Stimulated activated CD8-positive, alpha-beta memory T cell treated with anti-CD3 and anti-CD28 coated beads, Interleukin-2, amount 100 ng/mL, for 48 hours (primary cell): ENCODE measurements at regions not wholly inside any gene's neighbourhood (a gene's known extent, or its start where the extent isn't known, plus 50 kb on each side); places are given as distances from the start of the nearest gene placed in this dataset.
"Not testable (repeated sequence)": the region's sequence is repeated elsewhere in the genome, so short reads cannot be mapped to it uniquely, and the experiment has no call there.

Source experiments
- DNase-seq, 2 donors: peaks; one replicate each; pipeline ENCODE4 v3.0.0-alpha.2; 2020; ENCODE audit warnings: low read depth in 2 of 2

GRCh38 chr1:195218428-195219212 is 1389.6 kb downstream of the KCNT2 start:
- no peak for DNase-seq

DNA sequence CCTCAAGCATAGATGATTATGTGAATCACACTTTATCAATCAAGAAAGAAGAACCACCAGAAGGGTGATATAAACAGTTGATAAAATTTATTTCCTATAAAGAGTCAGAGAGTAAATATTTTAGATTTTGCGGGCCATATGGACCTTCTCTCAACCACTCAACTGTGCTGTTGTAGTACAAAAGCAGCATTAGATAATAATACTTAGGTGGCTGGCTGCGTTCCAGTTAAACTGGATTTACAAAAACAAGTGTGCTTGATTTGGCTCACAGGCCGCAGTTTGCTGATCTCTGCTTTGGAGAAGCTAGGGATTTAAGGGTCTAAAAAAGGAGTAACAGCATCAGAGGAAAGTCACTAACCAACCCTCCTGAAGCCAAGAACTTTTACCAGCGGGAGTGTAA is 1406.0 kb downstream of the KCNT2 start:
- DNase-seq, result no peak

- DNase-seq, result no peak
These were observed 1407.5 kb downstream of the KCNT2 start for GRCh38 chr1:195200772-195201171.

- no peak for DNase-seq
These were observed 1411.1 kb downstream of the KCNT2 start for GRCh38 chr1:195197116-195197515.

GRCh38 chr1:195195423-195196057 is 1412.7 kb downstream of the KCNT2 start:
- DNase-seq, result no peak

- no peak for DNase-seq
These were observed 1415.1 kb downstream of the KCNT2 start for GRCh38 chr1:195193134-195193533.

GRCh38 chr1:195188821-195189220 is 1419.4 kb downstream of the KCNT2 start:
- no peak for DNase-seq

DNA sequence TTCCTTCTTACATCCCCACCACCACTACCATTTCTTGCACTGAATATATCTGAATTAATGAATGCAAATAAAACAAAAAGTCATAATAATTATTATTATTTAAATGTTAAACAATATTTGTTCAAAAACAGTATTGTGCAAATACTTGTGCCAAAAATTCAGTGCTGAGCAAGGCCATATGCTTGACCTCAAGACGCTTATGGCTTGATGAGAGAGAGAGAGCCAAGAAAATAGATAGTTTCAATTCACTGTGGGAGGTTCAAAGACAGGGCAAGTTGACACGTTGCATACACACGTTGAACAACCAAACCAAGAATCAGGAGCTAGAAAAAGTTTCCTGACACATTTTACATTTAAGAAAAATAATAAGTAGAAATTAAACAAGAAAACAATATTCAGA is 1421.7 kb downstream of the KCNT2 start:
- DNase-seq, result no peak

GRCh38 chr1:195185736-195186135 is 1422.5 kb downstream of the KCNT2 start:
- no peak for DNase-seq

DNA sequence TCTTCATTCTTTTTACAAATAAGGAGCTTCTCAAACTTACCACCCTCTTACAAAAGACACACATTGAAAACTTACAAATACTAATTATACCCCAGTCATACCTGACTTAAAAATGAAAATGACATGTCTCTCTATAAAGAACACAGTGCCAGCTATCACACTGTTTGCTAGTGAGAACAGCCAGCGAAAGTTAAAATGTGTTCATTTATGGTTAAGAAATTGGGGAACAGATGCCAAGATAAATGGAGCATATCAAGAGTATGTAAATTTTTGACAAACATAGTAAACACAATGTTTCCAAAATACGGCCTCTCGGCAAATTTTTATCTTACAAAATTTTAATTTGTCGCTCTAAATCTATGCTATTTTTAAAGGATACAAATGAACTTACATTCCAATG is 1422.9 kb downstream of the KCNT2 start:
- no peak for DNase-seq

GRCh38 chr1:195173753-195174152 is 1434.5 kb downstream of the KCNT2 start:
- no peak for DNase-seq

- not testable (repeated sequence) for DNase-seq
These were observed 1448.4 kb downstream of the KCNT2 start for GRCh38 chr1:195159795-195160194.

DNA sequence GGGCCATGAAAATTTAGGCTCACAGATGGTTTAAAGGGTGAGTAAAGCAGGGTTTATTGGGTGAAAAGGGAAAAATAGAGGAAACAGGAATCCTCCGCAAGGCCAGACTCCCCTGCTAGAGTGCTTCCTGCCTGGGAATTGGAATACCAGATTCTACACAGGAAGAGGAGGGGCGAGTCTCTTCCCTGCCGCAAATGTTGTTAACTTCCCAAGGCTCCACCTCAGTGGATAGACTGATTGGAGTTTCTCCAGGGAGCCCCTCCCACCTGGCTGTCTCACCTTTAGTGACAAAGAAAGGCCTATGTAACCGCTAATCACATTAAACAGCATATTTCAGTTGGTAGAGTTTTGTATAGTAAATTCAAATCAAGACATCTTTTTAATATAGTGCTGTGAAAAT is 1450.1 kb downstream of the KCNT2 start:
- no peak for DNase-seq

GRCh38 chr1:195153107-195153506 is 1455.1 kb downstream of the KCNT2 start:
- DNase-seq, result no peak

- DNase-seq, result no peak
These were observed 1457.5 kb downstream of the KCNT2 start for GRCh38 chr1:195150768-195151167.

DNA sequence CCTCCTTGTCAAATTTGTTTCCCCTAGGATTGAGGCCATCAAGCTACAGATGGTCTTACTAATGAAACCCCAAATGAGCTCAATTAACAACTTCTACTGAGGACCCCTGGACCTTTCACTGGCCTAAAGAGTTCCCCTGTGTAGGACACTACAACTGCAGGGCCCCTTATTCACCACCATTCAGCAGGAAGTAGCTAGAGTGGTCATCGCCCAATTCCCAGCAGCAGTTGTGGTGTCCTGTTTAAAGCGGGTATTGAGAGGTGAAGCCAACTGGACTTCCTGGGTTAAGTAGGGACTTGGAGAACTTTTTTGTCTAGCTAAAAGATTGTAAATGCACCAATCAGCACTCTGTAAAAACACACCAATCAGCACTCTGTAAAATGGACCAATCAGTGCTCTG is 1466.9 kb downstream of the KCNT2 start:
- DNase-seq, result no peak

DNA sequence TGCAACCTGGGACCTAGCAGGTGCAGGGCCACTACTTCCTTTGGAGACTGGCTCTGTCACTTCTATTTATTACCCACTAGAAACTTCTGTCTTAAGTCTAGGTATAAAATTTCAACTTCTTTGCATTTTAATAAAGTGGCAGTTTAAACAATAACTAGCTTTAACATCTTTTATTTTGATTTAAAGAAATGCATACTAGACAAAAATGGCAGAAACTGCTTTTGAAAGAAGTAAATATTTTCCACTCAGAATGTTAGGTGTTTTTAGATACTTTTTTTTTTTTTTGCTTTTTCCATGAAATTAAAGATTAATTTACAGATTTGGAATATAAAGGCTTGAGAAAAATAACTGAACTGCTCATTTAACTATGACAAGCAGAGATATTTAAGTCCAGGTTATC is 1477.6 kb downstream of the KCNT2 start:
- no peak for DNase-seq

DNA sequence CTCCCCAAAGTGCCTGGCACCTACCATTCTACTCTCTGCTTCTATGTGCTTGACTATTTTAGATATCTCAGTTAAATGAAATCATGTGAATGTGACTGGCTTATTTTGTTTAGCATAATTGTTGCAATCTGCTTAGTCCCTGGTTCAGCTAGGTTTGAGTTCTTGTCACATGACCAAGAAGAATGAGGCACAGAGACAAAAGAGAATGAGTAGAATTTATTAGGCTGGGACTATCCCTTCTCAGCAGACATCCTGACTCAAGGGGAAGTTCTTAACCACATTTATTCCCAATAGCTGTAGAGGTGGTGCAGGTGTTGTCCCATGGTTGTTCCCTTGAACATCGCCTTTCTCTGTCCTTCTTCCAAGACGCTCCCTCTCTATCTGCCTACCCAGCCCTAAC is 1485.7 kb downstream of the KCNT2 start:
- DNase-seq, result no peak

- DNase-seq, result no peak
These were observed 1494.8 kb downstream of the KCNT2 start for GRCh38 chr1:195113471-195113870.

- DNase-seq, result no peak
These were observed 1502.5 kb downstream of the KCNT2 start for GRCh38 chr1:195105773-195106172.

DNA sequence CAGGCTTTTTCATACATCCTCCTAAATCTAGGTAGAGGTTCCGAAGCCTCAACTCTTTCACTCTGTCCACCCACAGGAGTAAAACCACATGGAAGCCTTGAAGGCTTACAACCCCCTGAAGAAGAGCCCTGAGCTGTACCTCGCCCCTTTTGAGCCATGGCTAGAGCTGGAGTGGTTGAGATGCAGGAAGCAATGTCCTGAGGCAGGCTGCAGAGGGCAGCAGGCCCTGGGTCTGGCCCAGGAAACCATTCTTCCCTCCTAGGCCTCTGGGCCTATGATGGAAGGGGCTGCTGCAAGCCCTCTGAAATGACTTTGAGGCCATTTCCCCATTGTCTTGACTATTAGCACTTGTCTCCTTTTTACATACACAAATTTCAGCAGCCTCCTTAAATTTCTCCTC is 1503.0 kb downstream of the KCNT2 start:
- no peak for DNase-seq

DNA sequence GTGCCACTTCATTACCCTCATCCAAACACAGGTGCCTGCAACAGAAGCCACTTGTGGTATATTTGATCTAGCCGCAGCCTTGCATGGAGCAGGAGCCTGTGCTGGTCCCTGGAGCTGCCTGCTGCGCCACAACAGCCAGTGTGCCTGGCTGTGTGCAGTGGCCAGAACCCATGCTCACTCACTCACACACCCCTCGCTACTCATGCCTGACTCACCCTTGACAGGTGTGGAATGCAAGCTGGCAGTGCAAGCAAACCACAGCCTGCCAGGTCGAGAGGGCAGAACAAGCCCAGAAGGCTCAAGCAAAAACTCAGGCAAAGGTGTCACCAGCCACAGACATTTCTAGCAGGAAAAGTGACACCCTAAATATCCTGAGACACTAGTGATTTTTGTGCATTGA is 1510.9 kb downstream of the KCNT2 start:
- DNase-seq, result no peak

GRCh38 chr1:195096051-195096521 is 1512.2 kb downstream of the KCNT2 start:
- DNase-seq, result no peak
